HG03095 (cell line): ENCODE measurements at regions not wholly inside any gene's neighbourhood (a gene's known extent, or its start where the extent isn't known, plus 50 kb on each side); places are given as distances from the start of the nearest gene placed in this dataset.
A peak's percentile ranks its signal among the peaks of the same experiment; 100 is the strongest.

Experiments
- ATAC-seq: cut with Tn5 transposase; IDR thresholded peaks from one replicate; pipeline ENCODE4 v1.9.1; 2021; ENCODE audit warnings: moderate library complexity; ENCODE audit not compliant: unreplicated experiment

GRCh38 chr12:24113701-24114100 lies 164.2 kb upstream of the SOX5 start:
- ATAC-seq: no peak

- ATAC-seq: no peak
These were observed 162.1 kb upstream of the SOX5 start for GRCh38 chr12:24111616-24112015.

- ATAC-seq: no peak
These were observed 161.6 kb upstream of the SOX5 start for GRCh38 chr12:24111086-24111485.

DNA sequence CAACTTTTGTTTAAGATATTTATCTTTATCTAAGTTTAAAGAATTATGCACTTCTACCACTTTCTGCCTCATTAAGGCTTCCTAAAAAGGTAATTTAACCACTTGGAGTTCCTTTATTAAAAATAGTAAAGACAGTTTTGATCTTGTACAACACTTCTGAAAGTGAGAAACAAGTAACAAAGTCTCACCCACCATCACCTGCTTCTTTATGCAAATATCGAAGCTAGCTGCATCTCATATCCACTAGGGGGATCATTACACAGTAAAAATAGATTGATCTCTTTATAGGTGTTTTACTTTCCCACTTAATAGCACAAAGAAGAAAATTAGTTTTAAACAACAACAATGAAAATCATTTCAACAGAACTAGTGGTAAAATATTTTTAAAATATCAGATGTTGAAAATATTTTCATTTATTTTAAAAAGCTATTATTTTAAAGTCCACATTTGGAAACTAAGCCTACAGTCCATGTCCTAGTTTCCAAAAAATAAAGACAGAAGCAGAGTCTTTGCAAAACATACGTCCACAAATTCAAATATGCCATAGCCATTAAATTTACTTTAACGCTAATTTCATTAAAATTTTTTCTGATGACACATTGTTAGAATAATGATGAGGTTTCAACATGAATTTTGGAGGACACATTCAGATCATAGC lies 160.0 kb upstream of the SOX5 start:
- peak; percentile 94 for ATAC-seq

DNA sequence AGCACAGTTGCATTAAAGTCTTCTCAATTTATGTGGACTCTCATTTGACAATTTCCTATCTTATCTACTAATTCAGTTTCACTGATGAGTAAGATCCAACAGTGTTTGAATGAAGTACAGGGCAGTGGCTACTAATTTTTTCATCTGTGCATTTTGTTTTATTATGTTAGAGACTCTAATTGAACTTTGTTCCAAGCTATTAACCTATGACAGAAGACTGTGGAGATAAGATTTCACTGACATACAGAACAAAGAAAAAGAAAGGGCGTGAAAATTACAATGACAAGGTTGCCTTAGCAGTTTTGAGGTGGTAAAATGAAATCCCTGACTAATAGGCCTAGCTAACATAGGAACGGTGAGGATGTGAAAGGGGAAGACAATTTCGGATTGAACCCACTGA lies 153.2 kb upstream of the SOX5 start:
- ATAC-seq: no peak

- ATAC-seq: no peak
These were observed 150.1 kb upstream of the SOX5 start for GRCh38 chr12:24099576-24099975.

DNA sequence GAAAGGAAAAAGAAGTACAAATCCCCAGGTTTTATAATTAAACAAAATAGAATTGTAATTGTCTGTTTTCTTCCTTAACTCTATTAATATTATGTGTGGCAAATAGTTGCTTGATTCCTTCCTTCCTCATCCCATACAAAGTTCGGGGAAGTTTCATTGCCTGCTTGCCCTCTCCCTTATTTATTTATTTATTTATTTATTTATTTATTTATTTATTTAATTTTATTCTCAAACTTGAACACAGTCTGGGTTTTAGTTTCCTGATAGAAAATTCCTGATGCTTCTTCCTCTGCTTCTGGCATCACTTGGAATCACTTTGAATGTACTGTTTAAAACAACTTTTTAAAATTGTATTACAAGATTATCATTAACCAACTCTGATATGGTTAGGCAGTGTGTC lies 145.8 kb upstream of the SOX5 start:
- no peak for ATAC-seq

DNA sequence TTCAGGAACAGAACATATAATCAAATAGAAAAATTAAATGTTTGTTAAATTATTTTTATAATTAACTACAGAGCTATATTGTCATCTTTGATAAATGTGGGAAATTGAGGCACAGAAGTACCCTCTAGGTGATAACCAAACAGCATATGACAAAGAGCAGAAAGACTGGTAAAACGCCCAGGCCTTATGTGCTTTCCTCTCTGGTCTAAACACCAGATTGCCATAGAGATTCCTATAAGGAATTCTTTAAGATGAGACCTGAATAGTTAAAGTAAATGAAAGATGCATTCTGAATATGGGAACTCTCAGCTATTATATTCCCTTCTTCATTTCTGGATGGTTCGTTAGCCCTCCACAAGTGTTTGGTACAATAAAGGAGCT lies 140.0 kb upstream of the SOX5 start:
- ATAC-seq: no peak

DNA sequence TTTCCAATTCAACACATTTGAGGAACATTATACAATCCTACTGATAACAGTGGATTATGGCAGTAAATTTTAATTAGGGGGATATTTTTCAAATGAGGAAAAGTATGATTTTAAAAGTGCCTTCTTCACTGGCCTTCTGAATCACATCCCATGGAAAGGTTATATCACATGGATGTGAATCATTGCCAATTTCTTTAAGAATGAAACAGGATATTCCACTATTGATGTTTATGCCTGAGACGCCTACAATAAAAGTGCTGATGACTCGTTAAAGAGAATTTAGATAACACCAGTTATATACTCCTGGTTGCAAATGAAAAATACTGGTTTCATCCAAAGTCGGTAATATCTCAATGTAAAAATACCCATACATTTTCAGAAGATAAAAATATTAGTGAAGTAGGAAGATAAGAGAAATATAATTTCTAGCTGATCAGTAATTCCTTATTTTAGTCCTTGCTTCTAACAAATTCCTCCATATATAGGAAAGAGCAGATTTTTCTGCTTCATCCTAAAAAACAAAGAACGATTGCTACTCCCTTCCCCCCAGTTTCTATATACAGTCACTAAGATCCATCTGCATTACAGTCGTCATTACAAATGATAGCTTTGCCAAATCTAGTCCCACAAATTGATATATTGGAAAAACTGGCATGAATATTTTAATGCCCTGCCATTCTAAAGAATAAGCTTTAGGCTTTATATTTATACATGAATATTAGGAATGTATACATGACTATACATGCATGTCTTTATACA lies 139.5 kb upstream of the SOX5 start:
- no peak for ATAC-seq

GRCh38 chr12:24087294-24087693 lies 137.8 kb upstream of the SOX5 start:
- no peak for ATAC-seq

- ATAC-seq: no peak
These were observed 135.3 kb upstream of the SOX5 start for GRCh38 chr12:24084800-24085199.

DNA sequence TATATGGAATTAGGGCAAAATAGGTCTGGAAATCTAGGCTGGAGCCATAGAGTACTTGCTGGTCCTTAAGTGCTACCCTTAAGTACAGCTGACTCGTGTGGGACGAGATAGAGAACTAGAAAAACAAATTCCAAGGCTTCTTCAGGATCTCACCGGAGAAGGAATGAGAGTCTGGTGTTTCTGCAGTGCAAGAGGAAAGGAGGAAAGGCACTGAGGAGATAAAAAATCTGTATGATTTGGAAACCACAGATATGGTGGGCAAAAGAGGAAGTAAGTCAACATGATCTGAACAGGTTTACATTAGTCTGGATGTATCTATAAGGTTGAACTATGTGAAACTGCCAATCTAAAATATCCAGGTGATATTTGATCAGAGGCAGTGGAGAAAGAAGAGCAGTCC lies 134.4 kb upstream of the SOX5 start:
- no peak for ATAC-seq

GRCh38 chr12:24081606-24082005 lies 132.1 kb upstream of the SOX5 start:
- ATAC-seq: no peak

- ATAC-seq: no peak
These were observed 131.6 kb upstream of the SOX5 start for GRCh38 chr12:24081092-24081529.

DNA sequence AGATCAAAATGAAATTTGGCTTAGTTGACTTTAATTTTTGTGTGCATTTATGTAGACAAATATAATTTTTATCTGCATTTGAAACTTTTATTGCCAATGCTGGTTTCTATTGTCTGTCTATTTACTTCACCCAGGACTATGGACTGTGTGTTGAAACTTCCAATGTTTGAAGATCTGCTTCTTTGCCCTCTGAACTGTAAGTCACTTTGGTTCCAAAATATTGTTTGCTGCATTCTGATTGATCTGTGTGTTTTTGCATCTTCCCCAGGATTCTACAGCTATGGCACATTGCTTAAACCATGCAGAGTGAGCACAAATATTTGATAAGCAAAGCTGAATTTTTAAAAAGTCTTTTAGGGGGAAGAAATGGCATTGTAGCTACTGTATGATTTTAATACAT lies 131.0 kb upstream of the SOX5 start:
- ATAC-seq: no peak

DNA sequence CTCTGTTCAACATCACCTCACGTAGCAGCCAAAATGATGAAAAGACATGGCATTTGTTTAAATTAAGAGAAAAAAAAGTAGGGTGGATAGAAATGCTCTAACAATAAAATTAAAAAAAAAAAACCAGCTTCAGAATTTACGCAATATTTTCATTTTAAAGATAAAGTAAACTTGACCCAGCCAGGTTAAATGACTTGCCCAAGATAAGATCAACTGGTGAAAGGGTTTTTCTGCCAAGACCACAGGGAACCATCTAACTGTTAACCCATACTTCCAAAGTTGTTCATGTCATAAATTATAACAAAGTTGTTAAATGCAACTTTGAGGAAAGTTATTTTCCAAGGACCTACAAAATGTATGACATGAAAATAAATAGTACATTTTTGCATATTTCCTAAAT lies 129.6 kb upstream of the SOX5 start:
- ATAC-seq: no peak

DNA sequence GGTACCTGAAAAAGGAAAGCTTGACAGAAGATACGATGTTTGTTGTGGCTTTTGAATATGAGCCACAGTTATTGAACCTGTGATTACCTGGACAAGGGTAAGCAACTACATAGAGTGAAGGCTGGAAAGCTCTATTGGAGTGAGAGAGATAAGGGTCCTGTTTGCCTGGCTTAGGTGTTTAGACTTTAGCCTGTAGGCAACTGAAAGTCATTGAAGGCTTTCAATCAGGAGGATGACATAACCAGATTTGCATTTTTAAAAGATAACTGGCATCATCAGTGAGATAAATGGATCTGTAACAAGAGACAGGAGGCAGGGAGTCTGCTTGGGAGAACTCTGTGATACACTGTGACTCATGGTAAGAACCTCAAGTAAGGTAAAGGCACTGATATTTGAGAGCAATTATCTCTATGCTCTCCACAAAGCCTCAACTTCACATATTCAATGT lies 128.9 kb upstream of the SOX5 start:
- no peak for ATAC-seq

DNA sequence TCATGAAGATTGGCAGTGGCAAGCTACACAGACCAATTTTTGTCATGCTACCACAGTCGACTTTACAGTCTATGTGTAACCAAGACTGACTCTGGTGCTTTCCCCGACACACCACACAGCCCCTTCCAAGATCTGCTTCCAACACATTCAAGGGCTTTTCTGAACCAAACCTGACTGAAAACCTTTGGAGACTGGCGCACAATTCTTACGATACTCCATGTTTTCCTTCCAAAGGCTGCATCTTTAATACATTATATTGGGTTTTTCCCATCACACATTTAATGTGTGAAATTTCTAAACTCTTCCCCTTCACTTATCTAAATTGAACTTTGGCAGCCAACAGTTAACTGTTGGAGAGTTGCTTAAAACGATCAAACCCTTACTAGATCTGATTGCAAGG lies 127.7 kb upstream of the SOX5 start:
- ATAC-seq: no peak

- no peak for ATAC-seq
These were observed 126.2 kb upstream of the SOX5 start for GRCh38 chr12:24075650-24076049.

GRCh38 chr12:24073170-24073810 lies 123.8 kb upstream of the SOX5 start:
- ATAC-seq: no peak

DNA sequence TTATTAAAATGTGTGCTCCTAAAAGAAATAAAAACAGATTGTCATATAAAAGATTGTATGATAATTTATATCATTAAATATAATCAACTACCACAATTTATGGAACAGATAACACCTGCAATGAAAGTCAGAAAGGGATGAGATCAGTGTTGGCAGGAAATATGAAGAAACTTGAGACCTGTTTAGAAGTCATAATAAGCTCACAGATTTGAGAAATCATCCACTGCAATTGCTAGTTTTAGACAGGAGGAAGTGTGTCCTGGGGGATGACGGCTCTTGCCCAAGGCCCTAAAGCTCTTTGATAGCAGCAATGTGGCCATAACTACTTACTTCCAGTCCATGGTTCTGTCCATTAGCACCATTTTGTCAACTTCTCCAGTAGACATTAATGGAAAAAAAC lies 122.8 kb upstream of the SOX5 start:
- no peak for ATAC-seq

DNA sequence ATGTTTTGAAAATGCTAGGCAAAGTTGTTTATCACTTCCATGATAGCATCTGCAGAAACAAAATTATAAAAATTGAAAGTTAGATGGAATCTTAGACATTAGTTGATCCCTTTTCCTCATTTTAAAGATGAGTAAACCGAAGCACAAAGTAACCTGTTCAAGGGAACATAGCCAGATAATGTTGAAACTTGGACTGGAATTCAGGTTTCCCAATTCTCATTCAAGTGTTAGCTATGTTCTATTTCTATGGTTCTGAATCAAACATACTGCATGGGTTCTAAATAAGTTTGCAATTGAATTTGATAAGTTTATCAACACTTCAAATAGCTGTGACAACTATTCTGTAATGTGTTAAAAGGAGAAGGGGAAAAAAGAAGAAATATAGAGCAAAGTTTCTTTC lies 122.4 kb upstream of the SOX5 start:
- ATAC-seq: no peak
